ENCODE measurements at regions not wholly inside any gene's neighbourhood (a gene's known extent, or its start where the extent isn't known, plus 50 kb on each side); places are given as distances from the start of the nearest gene placed in this dataset.

DNA sequence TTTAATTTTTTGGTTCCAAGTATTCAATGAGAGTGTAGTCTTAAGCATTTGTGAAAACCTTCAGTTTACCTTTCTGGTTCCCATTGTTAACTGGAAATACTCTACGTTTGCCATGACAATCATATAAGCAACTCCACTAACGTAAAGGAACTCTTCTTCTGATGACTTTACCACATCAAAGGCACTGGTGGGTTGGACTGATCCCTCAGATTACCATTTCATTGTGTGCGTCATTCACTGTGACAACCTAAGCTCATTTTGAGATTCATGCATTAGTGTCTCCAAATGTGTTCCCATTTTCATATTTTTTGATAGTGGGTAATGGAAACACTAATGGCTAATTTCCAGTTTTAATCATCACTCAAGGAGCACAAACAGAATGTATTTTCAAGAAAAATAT, 119.9 kb upstream of the COL1A2 start:
- TF ChIP-seq, protein P1, sequence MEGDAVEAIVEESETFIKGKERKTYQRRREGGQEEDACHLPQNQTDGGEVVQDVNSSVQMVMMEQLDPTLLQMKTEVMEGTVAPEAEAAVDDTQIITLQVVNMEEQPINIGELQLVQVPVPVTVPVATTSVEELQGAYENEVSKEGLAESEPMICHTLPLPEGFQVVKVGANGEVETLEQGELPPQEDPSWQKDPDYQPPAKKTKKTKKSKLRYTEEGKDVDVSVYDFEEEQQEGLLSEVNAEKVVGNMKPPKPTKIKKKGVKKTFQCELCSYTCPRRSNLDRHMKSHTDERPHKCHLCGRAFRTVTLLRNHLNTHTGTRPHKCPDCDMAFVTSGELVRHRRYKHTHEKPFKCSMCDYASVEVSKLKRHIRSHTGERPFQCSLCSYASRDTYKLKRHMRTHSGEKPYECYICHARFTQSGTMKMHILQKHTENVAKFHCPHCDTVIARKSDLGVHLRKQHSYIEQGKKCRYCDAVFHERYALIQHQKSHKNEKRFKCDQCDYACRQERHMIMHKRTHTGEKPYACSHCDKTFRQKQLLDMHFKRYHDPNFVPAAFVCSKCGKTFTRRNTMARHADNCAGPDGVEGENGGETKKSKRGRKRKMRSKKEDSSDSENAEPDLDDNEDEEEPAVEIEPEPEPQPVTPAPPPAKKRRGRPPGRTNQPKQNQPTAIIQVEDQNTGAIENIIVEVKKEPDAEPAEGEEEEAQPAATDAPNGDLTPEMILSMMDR (conservative IDR thresholded peaks at IDR 0.05) = no peak
- no peak for TF ChIP-seq EZH2 (IDR thresholded peaks at IDR 0.05; ENCODE audit: low read depth)
